ENCODE measurements at regions not wholly inside any gene's neighbourhood (a gene's known extent, or its start where the extent isn't known, plus 50 kb on each side); places are given as distances from the start of the nearest gene placed in this dataset.

DNA sequence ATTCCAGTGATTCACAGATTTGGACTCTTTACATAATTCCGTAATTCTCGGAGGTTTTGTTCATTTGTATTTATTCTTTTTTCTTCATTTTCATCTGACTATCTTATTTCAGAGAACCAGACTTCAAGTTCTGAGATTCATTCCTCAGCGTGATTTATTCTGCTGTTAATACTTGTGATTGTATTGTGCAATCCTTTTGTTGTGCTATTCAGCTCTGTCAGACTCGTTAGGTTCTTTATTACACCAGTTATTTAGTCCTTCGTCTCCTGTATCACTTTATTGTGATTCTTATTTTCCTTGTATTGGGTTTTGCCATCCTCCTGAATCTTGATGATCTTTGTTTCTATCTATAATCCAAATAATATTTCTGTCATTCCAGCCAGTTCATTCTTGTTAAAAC, 529.3 kb upstream of the LRRTM4 start:
- TF ChIP-seq HMGA2 (CRISPR knock-in tag; IDR thresholded peaks at IDR 0.05) (no peak), CTCF (IDR thresholded peaks at IDR 0.05) (no peak), TEAD4 (CRISPR knock-in tag; IDR thresholded peaks at IDR 0.05) (no peak), ATF6 (CRISPR knock-in tag; IDR thresholded peaks at IDR 0.05) (no peak), CREB1 (CRISPR knock-in tag; IDR thresholded peaks at IDR 0.05) (no peak), MLX (CRISPR knock-in tag; IDR thresholded peaks at IDR 0.05) (no peak)
- TF ChIP-seq, protein P1, sequence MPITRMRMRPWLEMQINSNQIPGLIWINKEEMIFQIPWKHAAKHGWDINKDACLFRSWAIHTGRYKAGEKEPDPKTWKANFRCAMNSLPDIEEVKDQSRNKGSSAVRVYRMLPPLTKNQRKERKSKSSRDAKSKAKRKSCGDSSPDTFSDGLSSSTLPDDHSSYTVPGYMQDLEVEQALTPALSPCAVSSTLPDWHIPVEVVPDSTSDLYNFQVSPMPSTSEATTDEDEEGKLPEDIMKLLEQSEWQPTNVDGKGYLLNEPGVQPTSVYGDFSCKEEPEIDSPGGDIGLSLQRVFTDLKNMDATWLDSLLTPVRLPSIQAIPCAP (CRISPR knock-in tag; IDR thresholded peaks at IDR 0.05): no peak
- TF ChIP-seq, protein P2, sequence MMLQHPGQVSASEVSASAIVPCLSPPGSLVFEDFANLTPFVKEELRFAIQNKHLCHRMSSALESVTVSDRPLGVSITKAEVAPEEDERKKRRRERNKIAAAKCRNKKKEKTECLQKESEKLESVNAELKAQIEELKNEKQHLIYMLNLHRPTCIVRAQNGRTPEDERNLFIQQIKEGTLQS (CRISPR knock-in tag; conservative IDR thresholded peaks at IDR 0.05): no peak
